SU-DHL-6 (cell line): ENCODE measurements at regions not wholly inside any gene's neighbourhood (a gene's known extent, or its start where the extent isn't known, plus 50 kb on each side); places are given as distances from the start of the nearest gene placed in this dataset.

Source experiments
- CTCF ChIP-seq: fragments of 200-600 bp; sonication (generic); IDR thresholded peaks from one replicate; pipeline ENCODE4 v1.5.1; 2017; ENCODE audit warnings: antibody characterized with exemption, mild to moderate bottlenecking, low read length, moderate library complexity; ENCODE audit not compliant: insufficient read depth, poor library complexity, severe bottlenecking
- EZH2phosphoT487 ChIP-seq: fragments of 200-600 bp; sonication (generic), shearing (Covaris generic); conservative IDR thresholded peaks from 2 replicates; pipeline ENCODE4 v1.6.1; 2018; ENCODE audit warnings: mild to moderate bottlenecking, antibody characterized with exemption, low read length, moderate library complexity, mixed read lengths

GRCh38 chr5:39502704-39503103 is 77.9 kb upstream of the DAB2 start:
- TF ChIP-seq CTCF, result no peak
- TF ChIP-seq EZH2phosphoT487, result no peak
